Loucy (cell line): ENCODE measurements at regions not wholly inside any gene's neighbourhood (a gene's known extent, or its start where the extent isn't known, plus 50 kb on each side); places are given as distances from the start of the nearest gene placed in this dataset.

Experiments
- H2AFZ ChIP-seq: fragments of 200-600 bp; sonication (generic); 2 replicates; pipeline ENCODE4 v1.6.0; 2016; ENCODE audit warnings: antibody characterized with exemption, mild to moderate bottlenecking, low read length, moderate library complexity
- H3F3A ChIP-seq: fragments of 200-600 bp; 2 replicates; pipeline ENCODE4 v1.6.0; 2016; ENCODE audit warnings: antibody characterized with exemption, low read depth, mild to moderate bottlenecking
- H3K27me3 ChIP-seq: fragments of 200-600 bp; sonication (generic); 2 replicates; pipeline ENCODE4 v1.6.1; 2014; ENCODE audit warnings: low read length, mild to moderate bottlenecking; ENCODE audit not compliant: insufficient read depth, poor library complexity, severe bottlenecking
- H3K36me3 ChIP-seq: fragments of 200-600 bp; sonication (generic); 2 replicates; pipeline ENCODE4 v1.6.1; 2016; ENCODE audit warnings: low read length; ENCODE audit not compliant: insufficient read depth
- H3K4me1 ChIP-seq: fragments of 200-600 bp; sonication (generic); 2 replicates; pipeline ENCODE4 v1.5.1; 2014; ENCODE audit warnings: low read length, mild to moderate bottlenecking; ENCODE audit not compliant: insufficient read depth, poor library complexity, severe bottlenecking
- H3K4me2 ChIP-seq: fragments of 200-600 bp; sonication (generic); 2 replicates; pipeline ENCODE4 v1.6.0; 2014; ENCODE audit warnings: antibody characterized with exemption, low read length, low read depth, mild to moderate bottlenecking; ENCODE audit not compliant: poor library complexity, severe bottlenecking
- H3K4me3 ChIP-seq: fragments of 200-600 bp; sonication (generic); 2 replicates; pipeline ENCODE4 v1.5.1; 2014; ENCODE audit warnings: low read length, mild to moderate bottlenecking, mixed read lengths; ENCODE audit not compliant: poor library complexity, severe bottlenecking
- H3K79me2 ChIP-seq: fragments of 200-600 bp; sonication (generic); 2 replicates; pipeline ENCODE4 v1.6.1; 2014; ENCODE audit warnings: low read length; ENCODE audit not compliant: insufficient read depth
- H3K9ac ChIP-seq: fragments of 200-600 bp; sonication (generic); 2 replicates; pipeline ENCODE4 v1.6.0; 2014; ENCODE audit warnings: mild to moderate bottlenecking, low read depth, low read length, moderate library complexity; ENCODE audit not compliant: poor library complexity, severe bottlenecking
- H3K9me2 ChIP-seq: fragments of 200-600 bp; sonication (generic); replicated peaks from 2 replicates; pipeline ENCODE4 v1.6.1; 2016; ENCODE audit warnings: low read depth, low read length, mixed read lengths
- H3K9me3 ChIP-seq: fragments of 200-600 bp; sonication (generic); 2 replicates; pipeline ENCODE4 v1.6.1; 2014; ENCODE audit warnings: mild to moderate bottlenecking, antibody characterized with exemption, low read length, low read depth; ENCODE audit not compliant: insufficient read depth
- H4K20me1 ChIP-seq: fragments of 200-600 bp; sonication (generic); 2 replicates; pipeline ENCODE4 v1.6.0; 2014; ENCODE audit warnings: antibody characterized with exemption, low read length, mild to moderate bottlenecking; ENCODE audit not compliant: insufficient read depth, poor library complexity, severe bottlenecking
- EZH2phosphoT487 ChIP-seq: fragments of 200-600 bp; IDR thresholded peaks from 2 replicates; pipeline ENCODE4 v1.6.1; 2018; ENCODE audit warnings: antibody characterized with exemption, mild to moderate bottlenecking, moderate library complexity, borderline replicate concordance
- TF ChIP-seq, protein P1 (sequence below): fragments of 200-600 bp; sonication (generic); conservative IDR thresholded peaks from 2 replicates; pipeline ENCODE4 v1.5.1; 2014; ENCODE audit warnings: mild to moderate bottlenecking, antibody characterized with exemption, low read length

DNA sequence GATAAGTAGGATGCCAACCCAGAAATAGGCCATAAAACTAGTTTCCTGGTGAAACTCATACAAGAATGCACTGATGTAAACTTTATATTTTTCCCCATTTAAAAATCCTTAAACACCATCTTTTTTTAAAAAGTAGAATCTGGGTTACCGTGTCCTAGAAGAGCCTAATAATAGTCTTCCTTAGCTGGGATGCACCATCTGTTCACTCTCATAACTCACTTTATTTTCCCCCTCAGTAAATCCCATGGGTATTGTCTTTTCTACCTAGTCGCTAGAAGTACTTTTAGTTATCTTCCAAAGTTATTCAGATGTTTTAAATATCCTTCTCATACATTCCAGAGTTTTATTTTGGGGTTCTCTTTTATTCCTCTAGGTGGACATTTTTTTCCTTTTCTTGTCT lies 250.2 kb downstream of the PLA2G4A start:
- H3K27me3 ChIP-seq, result no peaks in the 10 kb centered on the region
- H3K9me3 ChIP-seq, result no peaks in the 10 kb centered on the region
- no peaks in the 10 kb centered on the region for H4K20me1 ChIP-seq
- TF ChIP-seq EZH2phosphoT487, result no peak
- TF ChIP-seq, protein P1, sequence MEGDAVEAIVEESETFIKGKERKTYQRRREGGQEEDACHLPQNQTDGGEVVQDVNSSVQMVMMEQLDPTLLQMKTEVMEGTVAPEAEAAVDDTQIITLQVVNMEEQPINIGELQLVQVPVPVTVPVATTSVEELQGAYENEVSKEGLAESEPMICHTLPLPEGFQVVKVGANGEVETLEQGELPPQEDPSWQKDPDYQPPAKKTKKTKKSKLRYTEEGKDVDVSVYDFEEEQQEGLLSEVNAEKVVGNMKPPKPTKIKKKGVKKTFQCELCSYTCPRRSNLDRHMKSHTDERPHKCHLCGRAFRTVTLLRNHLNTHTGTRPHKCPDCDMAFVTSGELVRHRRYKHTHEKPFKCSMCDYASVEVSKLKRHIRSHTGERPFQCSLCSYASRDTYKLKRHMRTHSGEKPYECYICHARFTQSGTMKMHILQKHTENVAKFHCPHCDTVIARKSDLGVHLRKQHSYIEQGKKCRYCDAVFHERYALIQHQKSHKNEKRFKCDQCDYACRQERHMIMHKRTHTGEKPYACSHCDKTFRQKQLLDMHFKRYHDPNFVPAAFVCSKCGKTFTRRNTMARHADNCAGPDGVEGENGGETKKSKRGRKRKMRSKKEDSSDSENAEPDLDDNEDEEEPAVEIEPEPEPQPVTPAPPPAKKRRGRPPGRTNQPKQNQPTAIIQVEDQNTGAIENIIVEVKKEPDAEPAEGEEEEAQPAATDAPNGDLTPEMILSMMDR, result no peak
- no peaks in the 10 kb centered on the region for H3K79me2 ChIP-seq
- no peak overlapping the region for H3K4me3 ChIP-seq
- no peak overlapping the region for H2AFZ ChIP-seq
- no peaks in the 10 kb centered on the region for H3K9me2 ChIP-seq
- no peaks in the 10 kb centered on the region for H3K4me1 ChIP-seq
- no peak overlapping the region for H3K4me2 ChIP-seq
- H3K9ac ChIP-seq, result no peak overlapping the region
- H3K36me3 ChIP-seq, result no peaks in the 10 kb centered on the region
- H3F3A ChIP-seq, result no peaks in the 10 kb centered on the region

DNA sequence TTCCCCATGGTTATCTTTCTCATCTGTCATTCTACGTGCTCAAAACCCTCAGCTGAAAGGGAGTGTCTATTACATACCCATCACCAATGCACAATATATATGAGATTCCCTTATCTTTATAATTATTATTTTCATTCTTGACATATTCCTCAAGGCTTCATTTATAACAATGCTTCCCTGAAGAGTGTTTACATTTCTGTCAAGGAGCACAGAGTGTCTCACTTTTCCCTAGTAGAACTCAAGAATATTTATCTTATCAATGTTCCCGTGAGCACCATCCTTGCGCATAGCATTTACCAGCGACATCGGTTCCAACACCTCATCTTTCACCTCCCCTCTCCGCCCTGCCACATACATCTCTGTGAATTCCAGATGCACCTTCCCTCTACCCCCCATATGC lies 250.6 kb downstream of the PLA2G4A start:
- H3K36me3 ChIP-seq, result no peaks in the 10 kb centered on the region
- TF ChIP-seq EZH2phosphoT487, result no peak
- TF ChIP-seq, protein P1, result no peak

DNA sequence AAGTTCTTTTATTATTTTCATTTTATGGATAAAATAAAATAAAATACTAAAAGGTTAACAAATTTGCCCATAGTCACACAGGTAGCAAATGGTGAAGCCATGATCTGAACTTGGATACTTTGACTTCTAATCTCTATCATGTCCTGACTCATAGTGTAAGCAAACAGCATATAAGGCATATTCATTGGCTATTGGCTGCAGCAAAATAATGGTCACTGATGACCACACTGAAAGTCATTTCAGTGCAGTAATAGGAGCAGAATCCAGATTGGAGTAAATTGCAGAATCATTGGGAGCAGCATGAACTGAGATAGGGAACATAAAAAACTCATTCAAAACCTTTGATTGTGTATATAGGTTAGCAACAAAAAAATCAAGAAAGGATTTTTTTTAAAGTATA lies 262.9 kb downstream of the PLA2G4A start:
- Histone ChIP-seq H3K4me2 (no peak overlapping the region), H3K9me2 (no peaks in the 10 kb centered on the region), H3K27me3 (no peaks in the 10 kb centered on the region), H4K20me1 (no peaks in the 10 kb centered on the region), H3F3A (no peaks in the 10 kb centered on the region), H3K4me3 (no peak overlapping the region), H2AFZ (no peak overlapping the region), H3K9ac (no peak overlapping the region), H3K9me3 (no peaks in the 10 kb centered on the region), H3K4me1 (no peaks in the 10 kb centered on the region), H3K36me3 (no peaks in the 10 kb centered on the region), H3K79me2 (no peaks in the 10 kb centered on the region)
- no peak for TF ChIP-seq EZH2phosphoT487
- TF ChIP-seq, protein P1, result no peak

More for the DNA sequence above, 250.6 kb downstream of the PLA2G4A start:
- Histone ChIP-seq H3K79me2 (no peaks in the 10 kb centered on the region), H3K9me2 (no peaks in the 10 kb centered on the region), H3K9me3 (no peaks in the 10 kb centered on the region), H2AFZ (no peak overlapping the region), H3F3A (no peaks in the 10 kb centered on the region), H3K27me3 (no peaks in the 10 kb centered on the region), H4K20me1 (no peaks in the 10 kb centered on the region), H3K4me1 (no peaks in the 10 kb centered on the region), H3K4me3 (no peak overlapping the region), H3K4me2 (no peak overlapping the region), H3K9ac (no peak overlapping the region)
